ENCODE measurements at regions not wholly inside any gene's neighbourhood (a gene's known extent, or its start where the extent isn't known, plus 50 kb on each side); places are given as distances from the start of the nearest gene placed in this dataset.

DNA sequence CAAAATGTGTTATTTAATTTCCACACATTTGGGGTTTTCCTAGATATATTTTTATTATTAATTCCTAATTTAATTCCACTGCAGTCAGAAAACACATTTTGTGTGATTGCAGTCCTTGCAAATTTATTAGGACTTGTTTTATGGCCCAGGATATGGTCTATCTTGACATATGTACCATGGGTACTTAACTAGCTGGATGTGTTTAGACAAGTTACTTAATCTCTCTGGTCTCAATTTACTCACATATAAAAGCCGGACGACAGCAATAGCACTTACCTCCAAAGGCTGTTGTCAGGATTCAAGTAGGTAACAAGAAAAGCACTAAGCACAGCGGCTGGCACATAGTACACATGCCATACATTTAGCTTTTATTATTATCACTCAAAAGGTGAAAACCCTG, 118.2 kb upstream of the MSX2 start:
- no peak for TF ChIP-seq POLR2A (IDR thresholded peaks at IDR 0.05; ENCODE audit: extremely low read depth, insufficient read length)
- TF ChIP-seq, protein P1, sequence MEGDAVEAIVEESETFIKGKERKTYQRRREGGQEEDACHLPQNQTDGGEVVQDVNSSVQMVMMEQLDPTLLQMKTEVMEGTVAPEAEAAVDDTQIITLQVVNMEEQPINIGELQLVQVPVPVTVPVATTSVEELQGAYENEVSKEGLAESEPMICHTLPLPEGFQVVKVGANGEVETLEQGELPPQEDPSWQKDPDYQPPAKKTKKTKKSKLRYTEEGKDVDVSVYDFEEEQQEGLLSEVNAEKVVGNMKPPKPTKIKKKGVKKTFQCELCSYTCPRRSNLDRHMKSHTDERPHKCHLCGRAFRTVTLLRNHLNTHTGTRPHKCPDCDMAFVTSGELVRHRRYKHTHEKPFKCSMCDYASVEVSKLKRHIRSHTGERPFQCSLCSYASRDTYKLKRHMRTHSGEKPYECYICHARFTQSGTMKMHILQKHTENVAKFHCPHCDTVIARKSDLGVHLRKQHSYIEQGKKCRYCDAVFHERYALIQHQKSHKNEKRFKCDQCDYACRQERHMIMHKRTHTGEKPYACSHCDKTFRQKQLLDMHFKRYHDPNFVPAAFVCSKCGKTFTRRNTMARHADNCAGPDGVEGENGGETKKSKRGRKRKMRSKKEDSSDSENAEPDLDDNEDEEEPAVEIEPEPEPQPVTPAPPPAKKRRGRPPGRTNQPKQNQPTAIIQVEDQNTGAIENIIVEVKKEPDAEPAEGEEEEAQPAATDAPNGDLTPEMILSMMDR (IDR thresholded peaks at IDR 0.05; ENCODE audit: low read depth, low read length) = no peak
- no peak for TF ChIP-seq MYC (IDR thresholded peaks at IDR 0.05; ENCODE audit: low read depth, low read length)
